GM21529 (cell line): ENCODE measurements at regions not wholly inside any gene's neighbourhood (a gene's known extent, or its start where the extent isn't known, plus 50 kb on each side); places are given as distances from the start of the nearest gene placed in this dataset.

Experiments
- ATAC-seq: cut with Tn5 transposase; IDR thresholded peaks from one replicate; pipeline ENCODE4 v1.9.1; 2021; ENCODE audit not compliant: unreplicated experiment

- ATAC-seq, result no peak
Measured at GRCh38 chr16:14362774-14363371, 267.2 kb downstream of the PARN start.

- no peak for ATAC-seq
Measured at GRCh38 chr16:14360326-14361037, 269.6 kb downstream of the PARN start.

- no peak for ATAC-seq
Measured at GRCh38 chr16:14358697-14359305, 271.3 kb downstream of the PARN start.

- no peak for ATAC-seq
Measured at GRCh38 chr16:14357328-14357727, 272.7 kb downstream of the PARN start.

- no peak for ATAC-seq
Measured at GRCh38 chr16:14356064-14356463, 274.0 kb downstream of the PARN start.

- peak; percentile 87 for ATAC-seq
Measured at GRCh38 chr16:14354561-14355351, 275.3 kb downstream of the PARN start.

GRCh38 chr16:14353340-14353739, 276.7 kb downstream of the PARN start:
- no peak for ATAC-seq

- no peak for ATAC-seq
Measured at GRCh38 chr16:14351647-14352046, 278.4 kb downstream of the PARN start.

GRCh38 chr16:14350626-14351025, 279.4 kb downstream of the PARN start:
- no peak for ATAC-seq

- no peak for ATAC-seq
Measured at GRCh38 chr16:14350081-14350480, 279.0 kb downstream of the MRTFB start.

GRCh38 chr16:14347706-14348105, 276.6 kb downstream of the MRTFB start:
- ATAC-seq, result no peak

GRCh38 chr16:14346278-14347142, 275.4 kb downstream of the MRTFB start:
- ATAC-seq, result no peak

- no peak for ATAC-seq
Measured at GRCh38 chr16:14345512-14346115, 274.5 kb downstream of the MRTFB start.

GRCh38 chr16:14344945-14345344, 273.8 kb downstream of the MRTFB start:
- ATAC-seq, result no peak

- ATAC-seq, result no peak
Measured at GRCh38 chr16:14344292-14344691, 273.2 kb downstream of the MRTFB start.

GRCh38 chr16:14341324-14342225, 270.5 kb downstream of the MRTFB start:
- ATAC-seq, result no peak

- ATAC-seq, result no peak
Measured at GRCh38 chr16:14339694-14340093, 268.6 kb downstream of the MRTFB start.

GRCh38 chr16:14338969-14339368, 267.9 kb downstream of the MRTFB start:
- no peak for ATAC-seq

GRCh38 chr16:14338236-14338635, 267.1 kb downstream of the MRTFB start:
- ATAC-seq, result no peak
